HT-29 (cell line): ENCODE measurements at regions not wholly inside any gene's neighbourhood (a gene's known extent, or its start where the extent isn't known, plus 50 kb on each side); places are given as distances from the start of the nearest gene placed in this dataset.
"Not testable (repeated sequence)": the region's sequence is repeated elsewhere in the genome, so short reads cannot be mapped to it uniquely, and the experiment has no call there.

Experiments used
- DNase-seq: peaks from one replicate; pipeline ENCODE4 v3.0.0-alpha.2; 2015; ENCODE audit warnings: low spot score

DNA sequence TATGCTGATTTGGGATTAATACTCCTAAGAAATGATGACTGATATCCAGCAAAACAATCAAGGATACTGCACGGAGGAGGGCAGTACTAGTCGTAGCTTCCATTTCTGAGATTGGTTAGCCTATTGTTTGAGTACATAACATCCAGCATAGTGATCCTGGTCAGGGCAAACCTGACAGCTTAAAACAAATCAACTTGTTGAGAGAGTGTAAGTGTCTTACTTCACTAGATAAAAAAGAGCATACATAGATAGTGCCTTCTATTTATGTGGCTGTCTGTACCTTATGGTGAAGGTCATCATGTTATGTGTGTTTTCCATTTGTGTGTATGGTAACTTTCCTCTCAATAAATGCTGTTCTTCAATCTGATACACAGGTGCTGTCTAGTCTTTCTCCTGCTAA lies 228.4 kb downstream of the PTGER3 start:
- no peak for DNase-seq

DNA sequence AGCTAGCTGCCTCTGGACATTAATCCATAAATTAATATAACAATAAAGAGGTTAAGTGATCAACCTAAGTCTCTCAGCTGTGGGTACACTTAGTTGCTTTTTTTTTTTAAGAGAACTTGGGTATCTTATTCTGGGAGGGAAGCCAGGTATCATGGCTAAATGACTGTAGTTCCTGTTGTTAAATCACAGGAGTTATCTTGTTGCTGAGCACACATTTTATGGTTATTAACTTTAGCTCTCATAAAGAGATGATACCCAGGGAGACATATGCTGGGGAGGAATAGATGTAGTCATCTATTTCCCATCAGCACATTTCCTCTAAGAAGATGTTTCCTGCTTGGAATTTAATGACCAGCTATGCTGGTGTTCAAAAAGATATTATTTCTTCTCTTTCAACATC lies 227.8 kb downstream of the PTGER3 start:
- no peak for DNase-seq

DNA sequence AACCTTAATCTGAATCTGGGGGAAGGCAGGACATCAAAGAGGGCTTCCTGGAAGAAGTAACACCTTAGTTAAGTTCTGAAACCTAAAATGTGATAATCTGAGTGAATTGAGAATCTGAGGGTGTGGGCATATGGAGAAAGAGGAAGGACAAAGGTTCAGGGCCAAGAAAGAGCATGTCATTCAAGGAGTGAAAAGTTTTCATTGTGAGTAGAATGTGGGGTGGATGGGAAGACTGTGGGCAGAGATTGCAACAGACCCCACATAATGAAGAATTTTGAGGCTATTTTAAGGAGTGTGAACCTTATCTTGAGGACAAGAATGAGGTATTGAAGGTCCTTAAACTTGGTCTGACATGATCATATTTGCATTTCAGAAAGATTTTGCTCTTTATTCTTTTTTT lies 227.2 kb downstream of the PTGER3 start:
- DNase-seq = no peak

DNA sequence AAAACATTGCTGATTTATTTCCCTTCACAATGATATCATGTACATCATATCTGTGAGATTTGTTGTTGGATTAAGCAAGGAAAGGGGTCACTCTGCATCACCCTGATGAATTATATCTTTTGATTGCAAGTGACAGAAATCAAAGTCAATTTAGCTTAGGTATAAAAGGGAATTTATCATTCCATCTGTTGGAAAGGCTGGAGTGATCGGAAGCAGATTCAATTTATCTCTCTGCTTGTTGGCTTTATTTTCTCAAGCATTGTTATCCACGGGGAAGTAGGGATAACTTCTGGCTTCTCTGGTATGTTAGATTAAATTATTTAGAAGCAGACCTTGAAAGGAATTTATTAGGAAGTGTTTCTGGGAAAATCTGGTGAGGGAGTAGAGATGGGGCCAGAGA lies 226.6 kb downstream of the PTGER3 start:
- DNase-seq = no peak

DNA sequence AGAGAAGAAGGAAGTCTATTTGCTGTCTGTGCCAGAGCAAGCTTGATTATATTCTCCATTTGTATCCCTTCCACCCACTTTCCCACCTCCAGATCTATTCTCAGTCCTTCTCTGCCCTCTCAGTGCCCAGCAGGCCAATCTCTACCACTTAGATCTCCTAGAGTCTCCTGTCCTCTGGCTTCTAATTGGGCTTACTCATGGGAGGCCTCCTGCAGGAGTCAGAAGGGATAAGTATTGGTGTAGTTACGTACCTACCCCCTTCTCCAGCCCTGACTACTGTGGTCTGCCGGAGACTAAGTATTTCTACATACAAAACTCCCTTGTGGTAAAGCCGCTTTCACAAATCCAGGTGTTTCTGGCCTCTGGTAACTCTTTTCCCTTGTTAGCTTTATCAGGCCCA lies 221.2 kb downstream of the PTGER3 start:
- no peak for DNase-seq

DNA sequence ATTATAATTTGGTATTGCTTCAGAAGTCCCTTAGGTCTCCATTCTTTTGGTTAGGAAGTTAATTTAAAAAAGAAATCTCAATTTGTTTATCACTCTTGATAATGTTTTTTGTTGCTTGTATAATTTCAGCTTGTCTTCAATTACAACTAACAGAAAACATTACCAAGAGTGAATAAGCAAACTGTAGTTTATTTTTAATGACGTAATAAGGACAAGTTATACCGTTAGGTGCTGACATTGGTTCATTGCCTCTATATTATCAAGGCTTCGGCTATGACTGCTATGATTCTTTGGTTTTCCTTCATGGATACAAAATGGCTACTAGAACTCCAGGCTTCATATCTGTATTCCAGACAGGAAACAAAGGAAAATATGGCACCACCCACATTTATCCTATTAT lies 220.6 kb downstream of the PTGER3 start:
- no peak for DNase-seq

DNA sequence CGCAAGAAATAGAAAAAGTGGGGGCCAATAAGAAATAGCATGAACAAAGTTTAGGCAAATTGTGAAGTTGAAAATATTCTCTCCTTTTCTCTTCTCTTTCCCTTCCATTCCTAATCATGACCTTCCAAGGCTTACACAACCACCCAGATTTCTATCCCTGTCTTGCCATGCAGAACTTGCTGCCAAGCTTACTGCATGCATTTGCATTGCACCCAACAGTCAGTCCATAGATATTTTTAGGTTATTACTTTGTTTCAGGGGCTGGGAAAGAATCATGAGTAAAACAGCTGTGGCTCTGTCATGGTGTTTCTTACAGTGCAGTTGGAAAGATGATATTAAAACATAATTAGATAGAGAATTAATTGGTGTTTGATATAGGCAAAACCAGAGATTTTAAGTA lies 219.4 kb downstream of the PTGER3 start:
- no peak for DNase-seq

DNA sequence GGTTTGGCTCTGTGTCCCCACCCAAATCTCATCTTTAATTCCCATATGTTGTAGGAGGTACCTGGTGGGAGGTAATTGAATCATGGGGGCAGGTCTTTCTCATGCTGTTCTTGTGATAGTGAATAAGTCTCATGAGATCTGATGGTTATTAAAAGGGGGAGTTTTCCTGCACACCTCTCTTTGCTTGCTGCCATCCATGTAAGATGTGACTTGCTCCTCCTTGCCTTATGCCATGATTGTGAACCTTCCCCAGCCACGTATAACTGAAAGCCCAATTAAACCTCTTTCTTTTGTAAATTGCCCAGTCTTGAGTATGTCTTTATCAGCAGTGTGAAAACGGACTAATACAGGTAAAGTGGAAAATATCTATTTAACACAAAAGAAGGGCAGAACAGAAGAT lies 213.3 kb downstream of the PTGER3 start:
- not testable (repeated sequence) for DNase-seq

DNA sequence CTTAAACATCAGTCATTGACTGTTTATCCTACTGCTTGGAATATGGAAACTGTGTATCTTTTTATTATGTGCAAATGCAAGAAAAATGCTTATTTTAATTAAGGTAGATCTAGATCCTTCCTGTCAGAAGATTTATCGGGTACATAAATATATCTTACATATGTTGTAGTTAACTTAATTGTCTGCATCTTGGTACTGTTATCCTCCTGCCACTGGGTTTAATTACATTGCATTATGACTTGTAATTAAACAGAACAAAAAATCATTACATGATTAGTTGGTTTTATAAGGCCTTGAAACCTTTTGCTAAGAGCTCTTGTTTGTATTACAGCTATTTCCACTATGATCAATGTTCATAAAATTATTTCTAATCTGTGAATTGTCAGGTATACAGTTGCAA lies 211.2 kb downstream of the PTGER3 start:
- DNase-seq = no peak

DNA sequence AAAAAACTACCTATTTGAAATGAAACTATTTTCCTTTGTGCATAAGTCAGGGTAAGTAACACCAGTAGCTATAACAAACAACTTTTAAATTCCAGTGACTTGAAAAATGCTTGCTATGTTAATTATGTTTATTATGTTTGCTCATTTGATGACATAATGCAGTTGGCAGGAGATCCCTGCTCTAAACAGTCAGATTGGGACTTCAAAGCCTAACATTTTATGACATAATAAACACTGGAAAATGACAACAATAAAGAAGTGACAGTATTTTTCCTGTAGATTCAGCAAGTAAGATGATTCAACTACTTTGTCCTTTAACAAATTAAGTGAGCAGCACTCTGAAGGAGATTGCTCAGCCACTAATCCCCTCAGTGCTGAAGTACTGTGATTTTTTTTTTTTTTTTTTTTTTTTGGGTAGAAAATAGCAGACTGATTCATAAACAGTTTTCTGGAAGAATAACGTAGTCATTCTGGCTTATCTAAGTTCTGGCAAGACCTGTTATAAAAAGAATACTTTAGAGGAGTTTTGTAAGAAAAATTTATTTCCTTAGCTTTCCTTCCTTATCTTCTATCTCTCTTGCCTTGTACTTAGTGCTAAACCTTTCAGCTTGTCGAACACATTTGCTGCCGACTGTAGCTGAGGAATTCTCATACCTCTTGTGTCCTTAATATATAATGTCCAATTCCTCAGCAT lies 207.2 kb downstream of the PTGER3 start:
- no peak for DNase-seq

DNA sequence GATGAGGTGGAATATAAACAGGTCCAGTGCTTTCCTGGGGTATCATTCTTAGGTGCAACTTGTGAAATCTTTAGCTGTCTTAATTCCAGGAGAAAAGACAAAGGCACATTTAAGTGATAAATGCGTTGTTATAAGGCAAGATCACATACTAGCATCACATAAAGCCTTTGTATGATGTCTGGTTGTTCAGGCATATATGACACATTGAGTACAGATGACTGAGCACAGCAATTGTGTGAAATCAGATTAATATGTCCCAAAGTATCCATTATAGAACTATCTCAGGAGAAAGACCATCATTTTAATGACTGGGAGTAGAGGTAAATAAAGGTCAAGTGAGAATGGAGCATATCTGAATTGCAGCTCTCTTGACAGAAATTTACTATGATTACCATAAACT lies 205.1 kb downstream of the PTGER3 start:
- DNase-seq = no peak

DNA sequence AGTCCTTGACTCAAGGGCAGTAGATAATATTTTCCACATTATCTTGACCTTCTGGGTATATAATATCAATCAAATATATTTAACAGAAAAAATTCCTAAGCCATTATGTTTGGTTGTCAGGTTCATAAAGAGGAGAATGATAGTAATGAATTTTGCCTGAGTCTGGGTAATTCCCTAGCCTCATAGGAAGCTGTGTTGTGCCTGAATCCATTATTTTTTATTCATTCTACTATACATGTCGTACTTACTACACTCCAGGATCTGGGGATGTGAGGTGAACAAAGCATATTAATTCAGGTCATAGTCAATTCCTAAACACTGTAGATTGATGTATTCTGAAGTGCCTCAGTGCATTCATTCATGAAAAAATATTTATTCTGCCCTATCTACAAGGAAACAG lies 204.2 kb downstream of the PTGER3 start:
- DNase-seq = no peak

DNA sequence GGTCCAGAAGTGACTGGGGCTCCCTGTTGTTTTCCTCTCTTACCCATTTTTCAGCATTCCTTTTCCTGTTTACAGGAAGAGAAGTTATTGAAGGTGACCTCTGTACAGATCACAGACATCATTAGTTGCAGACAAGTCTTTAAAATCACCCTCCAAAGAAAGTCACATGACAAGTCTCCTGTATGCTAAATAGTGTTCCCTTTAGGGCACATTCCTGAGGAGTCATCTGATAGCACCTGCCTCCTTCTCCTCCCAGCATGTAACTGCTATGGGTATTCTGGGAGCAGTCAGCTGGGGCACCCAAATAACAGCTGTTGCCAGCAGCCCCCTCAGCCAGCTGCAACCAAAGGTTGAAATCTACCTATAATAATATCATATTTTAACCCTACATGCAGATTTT lies 200.6 kb downstream of the PTGER3 start:
- no peak for DNase-seq

DNA sequence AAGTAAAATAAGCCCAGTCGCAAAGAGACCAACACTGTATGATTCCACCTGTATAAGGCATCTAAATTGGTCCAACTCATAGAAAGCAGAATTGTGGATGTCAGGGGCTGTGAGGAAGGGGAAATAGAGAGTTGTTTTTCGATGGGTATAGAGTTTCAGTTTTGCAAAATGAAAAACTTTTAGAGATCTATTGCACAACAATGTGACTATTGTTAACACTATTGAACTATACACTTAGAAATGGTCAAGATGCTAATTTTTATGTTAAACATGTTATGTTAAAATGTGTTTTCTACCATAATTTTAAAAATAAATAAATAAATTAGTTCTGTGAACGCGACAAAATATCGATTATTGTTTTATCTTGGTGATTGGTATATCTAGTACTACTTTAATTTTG lies 192.4 kb downstream of the PTGER3 start:
- no peak for DNase-seq

DNA sequence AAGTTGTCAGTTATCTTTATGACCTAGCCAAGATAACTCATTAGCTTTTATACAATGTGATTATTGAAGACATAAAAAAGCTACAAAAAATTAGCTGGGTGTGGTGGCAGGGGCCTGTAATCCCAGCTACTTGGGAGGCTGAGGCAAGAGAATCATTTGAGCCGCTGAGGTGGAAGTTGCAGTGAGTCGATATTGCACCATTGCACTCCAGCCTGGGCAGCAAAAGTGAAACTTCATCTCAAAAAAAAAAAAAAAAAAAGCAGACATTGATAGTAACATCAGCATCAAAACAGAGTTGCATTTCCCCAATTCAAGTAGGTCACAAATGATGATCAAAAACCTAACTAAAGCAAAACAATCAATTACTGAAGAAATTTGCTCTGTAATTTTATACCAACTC lies 191.4 kb downstream of the PTGER3 start:
- DNase-seq = no peak

DNA sequence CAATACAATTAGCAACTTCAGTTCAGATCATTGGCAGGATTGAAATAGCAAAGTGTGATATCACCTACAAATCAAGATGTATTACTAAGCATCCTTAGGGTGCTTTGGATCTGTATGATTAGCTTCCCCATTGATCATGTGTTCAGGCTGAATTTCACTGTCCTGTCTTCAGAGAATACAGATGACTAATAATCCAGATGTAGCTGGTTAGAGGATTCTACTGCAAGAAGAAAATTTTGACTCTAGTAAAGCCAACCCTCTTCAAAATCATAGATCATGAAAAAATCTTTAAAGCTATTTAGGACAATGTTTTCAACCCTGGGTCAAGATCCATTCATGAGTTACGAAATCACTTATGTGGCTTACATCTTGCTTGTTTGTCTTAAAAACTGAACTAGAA lies 184.4 kb downstream of the PTGER3 start:
- DNase-seq = no peak

DNA sequence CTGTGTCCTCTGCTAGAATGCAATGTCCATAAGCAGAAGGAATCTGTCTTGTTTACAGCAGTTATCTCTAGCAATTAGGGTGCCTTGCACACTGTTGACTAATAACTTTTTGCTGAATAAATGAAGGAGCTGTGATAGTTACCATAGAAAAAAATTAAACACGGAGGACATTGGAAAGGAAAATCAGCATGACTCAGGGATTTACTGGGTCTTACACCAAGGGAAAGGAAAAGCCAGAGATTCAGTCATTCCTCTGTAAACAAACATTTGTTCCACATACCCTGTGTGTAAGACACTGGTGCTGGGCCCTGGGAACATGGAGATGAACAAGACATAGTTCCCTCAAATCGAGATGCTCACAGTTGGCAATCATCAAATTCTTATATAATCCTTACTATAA lies 183.3 kb downstream of the PTGER3 start:
- no peak for DNase-seq

DNA sequence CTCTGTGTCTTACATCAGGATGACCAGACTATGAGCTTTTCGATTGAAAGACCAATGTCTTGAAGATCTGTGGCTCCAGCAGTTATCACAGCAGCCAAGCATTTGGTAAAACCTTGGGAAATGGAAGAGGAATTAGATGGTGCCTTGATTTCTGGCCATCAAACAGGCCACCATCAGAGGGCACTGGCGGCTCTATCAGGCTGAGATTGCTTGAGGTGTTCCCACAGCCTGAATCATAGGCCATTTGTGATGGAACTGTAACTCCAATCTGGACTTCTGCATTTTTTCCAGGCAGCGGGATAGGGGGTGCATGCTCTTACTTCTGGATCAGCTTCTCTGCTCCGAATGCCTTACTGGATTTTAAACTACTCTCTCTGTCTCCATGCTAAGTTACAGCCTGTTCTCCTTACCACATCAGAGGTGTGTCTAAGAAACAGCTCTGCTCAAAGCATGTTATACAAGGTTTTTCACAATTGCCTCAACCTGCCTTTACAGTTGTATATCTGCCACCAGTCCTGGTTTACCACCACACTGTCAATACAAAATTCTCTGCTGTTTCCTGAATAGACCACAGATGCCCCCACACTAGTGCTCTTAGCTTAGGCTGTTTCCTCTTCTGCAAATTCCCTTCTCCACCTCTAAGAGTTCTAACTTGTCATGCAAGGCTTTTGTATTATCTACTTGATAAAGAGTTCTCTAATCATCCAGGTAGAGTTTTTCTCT lies 180.9 kb downstream of the PTGER3 start:
- DNase-seq = peak; percentile 12

DNA sequence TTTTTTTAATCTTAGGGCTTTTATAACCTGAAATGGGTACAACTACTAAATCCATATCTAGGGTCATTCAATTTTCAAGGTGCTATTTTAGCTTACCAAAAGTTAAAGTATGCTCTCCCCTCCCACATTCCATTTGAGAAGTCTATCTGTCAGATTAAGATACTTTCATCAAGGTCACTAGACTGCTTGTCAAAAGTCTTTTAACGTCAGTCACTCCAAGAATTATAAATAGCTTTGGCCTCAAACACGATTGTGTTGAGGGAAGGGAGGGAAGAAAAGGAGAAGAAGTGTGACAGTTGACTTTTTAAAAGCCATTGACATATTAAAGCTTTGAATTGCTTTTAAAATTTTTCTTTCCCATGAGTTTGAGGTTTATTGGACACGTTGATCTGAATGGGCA lies 175.8 kb downstream of the PTGER3 start:
- DNase-seq = no peak

DNA sequence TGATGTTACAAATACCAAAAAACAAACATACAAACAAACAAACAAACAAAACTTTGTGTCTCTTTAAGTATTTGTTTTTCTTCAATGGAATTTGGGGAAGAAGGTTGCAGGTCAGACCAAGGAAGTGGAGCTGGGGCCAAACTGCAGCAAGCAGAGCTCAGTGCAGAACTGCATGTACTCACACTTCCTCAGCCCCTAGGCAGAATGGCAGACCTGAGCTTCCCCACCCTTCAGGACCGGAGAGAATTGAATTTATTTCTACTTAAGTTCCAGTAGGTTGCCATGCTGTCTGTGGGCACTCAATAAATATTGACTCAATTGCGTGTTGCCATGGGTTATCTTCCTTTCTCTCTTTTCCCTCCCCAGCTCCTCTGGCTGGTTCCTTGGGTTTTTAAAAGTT lies 173.6 kb downstream of the PTGER3 start:
- no peak for DNase-seq

DNA sequence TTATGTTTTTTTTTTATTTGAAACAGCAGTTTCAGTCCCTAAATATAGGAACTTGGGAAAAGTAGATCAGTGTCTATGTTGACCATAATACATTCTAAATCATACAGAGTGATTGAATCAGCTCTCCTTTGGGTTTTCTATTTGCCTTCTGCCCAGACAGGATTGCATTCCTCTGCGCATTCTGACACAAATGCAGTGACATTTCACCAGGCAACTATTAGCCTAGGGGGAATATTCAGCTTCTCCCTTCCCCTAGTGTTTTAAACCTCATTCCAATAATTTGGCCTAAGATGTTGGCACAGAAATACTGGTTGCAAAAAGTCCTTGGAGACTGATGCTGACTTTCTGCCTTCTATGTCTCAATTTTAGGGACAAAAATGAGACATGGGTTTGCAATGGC lies 172.8 kb downstream of the PTGER3 start:
- no peak for DNase-seq

DNA sequence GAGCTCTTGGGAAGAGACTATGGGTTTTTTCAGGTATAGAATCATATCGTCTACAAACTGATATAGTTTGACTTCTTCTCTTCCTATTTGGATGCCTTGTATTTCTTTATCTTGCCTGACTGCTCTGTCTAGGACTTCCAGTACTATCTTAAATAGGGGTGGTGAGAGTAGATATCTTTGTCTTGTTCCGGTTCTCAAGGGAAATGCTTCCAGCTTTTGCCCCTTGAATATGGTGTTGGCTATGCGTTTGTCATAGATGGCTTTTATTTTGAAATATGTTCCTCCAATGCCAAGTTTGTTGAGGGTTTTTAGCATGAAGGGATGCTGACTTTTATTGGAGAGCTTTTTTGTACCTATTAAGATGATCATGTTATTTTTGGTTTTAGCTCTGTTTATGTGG lies 170.3 kb downstream of the PTGER3 start:
- DNase-seq = no peak

DNA sequence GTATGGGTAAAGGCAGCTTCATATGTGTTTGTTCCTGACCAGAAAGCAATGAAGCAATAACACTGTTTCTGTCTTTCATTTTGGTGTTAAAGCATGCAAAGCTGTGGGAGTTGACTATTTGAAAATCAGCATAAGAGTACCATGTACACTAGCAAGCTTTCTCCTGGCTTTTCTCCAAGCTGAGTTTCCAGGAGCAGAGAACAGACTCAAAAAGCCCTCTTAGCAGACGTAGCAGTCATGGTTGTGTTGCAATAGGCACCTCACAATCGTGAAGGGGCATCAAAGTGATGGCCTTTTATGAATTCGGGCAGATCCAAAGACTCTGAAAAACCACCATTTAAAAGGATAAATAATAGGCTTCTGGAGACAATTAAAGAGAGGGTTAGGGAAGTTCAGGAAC lies 159.7 kb downstream of the PTGER3 start:
- no peak for DNase-seq

DNA sequence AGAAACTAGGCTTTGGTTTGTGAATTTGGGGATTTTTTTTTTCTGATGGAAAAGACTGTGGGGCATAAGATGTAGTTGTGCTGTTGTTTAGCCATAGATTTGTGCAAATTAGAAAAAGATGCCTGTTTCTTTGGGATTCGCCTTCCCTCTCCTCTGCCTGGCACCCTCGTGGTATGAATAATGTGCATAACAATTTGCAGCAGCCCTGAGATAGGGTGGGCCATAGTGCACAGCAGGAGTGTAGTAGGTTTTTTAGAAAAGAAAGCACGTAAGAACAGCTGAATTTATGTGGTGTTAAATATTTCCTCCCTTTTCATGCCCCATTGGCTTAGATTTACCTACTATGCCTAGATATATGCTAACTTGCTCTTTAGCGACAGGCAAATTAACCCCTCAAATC lies 158.9 kb downstream of the PTGER3 start:
- no peak for DNase-seq
